ENCODE measurements at regions not wholly inside any gene's neighbourhood (a gene's known extent, or its start where the extent isn't known, plus 50 kb on each side); places are given as distances from the start of the nearest gene placed in this dataset.
"Not testable (repeated sequence)": the region's sequence is repeated elsewhere in the genome, so short reads cannot be mapped to it uniquely, and the experiment has no call there.

DNA sequence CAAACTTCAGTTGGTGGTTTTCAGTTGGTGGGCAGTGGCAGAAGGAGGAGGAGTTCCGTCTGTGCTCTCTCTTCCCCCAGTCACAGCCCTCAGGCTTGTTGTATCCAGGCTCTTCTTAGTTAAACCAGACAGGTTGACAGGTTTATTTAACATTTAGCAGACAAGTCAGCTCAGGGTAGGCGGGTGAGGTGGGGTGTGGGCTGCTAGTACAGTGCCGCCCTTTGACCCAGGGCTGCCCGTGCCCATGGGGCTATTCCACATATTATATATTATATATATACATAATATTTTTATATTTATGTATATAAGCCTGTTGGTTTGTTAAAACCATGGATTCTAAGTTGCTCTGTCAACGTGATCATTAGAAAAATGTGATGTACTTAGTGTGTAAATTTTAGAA is 1740.6 kb upstream of the DEFB115 start:
- not testable (repeated sequence) for H3K9me3 ChIP-seq (ENCODE audit: control insufficient read depth, low read depth, low read length); H3K4me1 ChIP-seq (ENCODE audit: insufficient read depth, low read length); H2AK5ac ChIP-seq (ENCODE audit: insufficient read length, low read length); H2BK5ac ChIP-seq (ENCODE audit: insufficient read length, low read length); H2AFZ ChIP-seq (ENCODE audit: low read length); H3K18ac ChIP-seq (ENCODE audit: insufficient read length, low read depth, low read length); H2BK120ac ChIP-seq (ENCODE audit: low read depth, low read length, poor library complexity, severe bottlenecking); H3K27me3 Mint-ChIP-seq (ENCODE audit: low read depth); H4K20me1 ChIP-seq (ENCODE audit: control insufficient read depth, insufficient read depth, insufficient read length); H2BK20ac ChIP-seq (ENCODE audit: low read depth, low read length, poor library complexity, severe bottlenecking); H4K8ac ChIP-seq (replicated peaks; ENCODE audit: insufficient read length, low read depth, low read length); H3K4me2 ChIP-seq (ENCODE audit: insufficient read depth, insufficient read length, low read length); DNase-seq; H4K5ac ChIP-seq (ENCODE audit: insufficient read length, low read depth, low read length); H3K23ac ChIP-seq (ENCODE audit: insufficient read length, low read depth, low read length); H3K4me1 Mint-ChIP-seq; H3K14ac ChIP-seq (ENCODE audit: insufficient read depth, low read length); H3K36me3 Mint-ChIP-seq (ENCODE audit: insufficient read depth in 1 of 3, low read depth in 3 of 3); H4K91ac ChIP-seq (ENCODE audit: insufficient read length, low read depth, low read length); H3K79me2 ChIP-seq (ENCODE audit: insufficient read depth, low read length); H3K4ac ChIP-seq (ENCODE audit: low read depth, low read length); H3K79me1 ChIP-seq (ENCODE audit: insufficient read depth, low read depth, low read length, poor library complexity, severe bottlenecking); H3T11ph ChIP-seq (ENCODE audit: low read length); H2BK12ac ChIP-seq (ENCODE audit: insufficient read length, low read depth, low read length); H2BK15ac ChIP-seq (ENCODE audit: low read depth, low read length); H3K56ac ChIP-seq (ENCODE audit: insufficient read length, low read depth, low read length); H3K27me3 ChIP-seq (ENCODE audit: insufficient read depth, low read length); H3K23me2 ChIP-seq (ENCODE audit: insufficient read length, low read depth, low read length, poor library complexity, severe bottlenecking); H3K9ac ChIP-seq (ENCODE audit: extremely low read depth, insufficient read length, low read length); H3K27ac Mint-ChIP-seq; H3K27ac ChIP-seq (ENCODE audit: insufficient read length, low read depth, low read length); H3K4me3 Mint-ChIP-seq
- peaks cover 62 to 73% of the 10 kb centered on the region in 2 experiments for H3K9me3 Mint-ChIP-seq
- no CpG with 5 or more reads among the region's 5 CpGs for WGBS (ENCODE audit: extremely low coverage, insufficient read length, low lambda C conversion rate)

All from H9 (cell line).